Activated naive CD4-positive, alpha-beta T cell treated with anti-CD3 and anti-CD28 coated beads, Interleukin-2, amount 10 ng/mL, durations not matched to agents 7 days and 5 days (primary cell): ENCODE measurements at regions not wholly inside any gene's neighbourhood (a gene's known extent, or its start where the extent isn't known, plus 50 kb on each side); places are given as distances from the start of the nearest gene placed in this dataset.

Experiments used
- CTCF ChIA-PET: fragments of 350-600 bp; sonication (Branson Sonifier 250); formaldehyde crosslinking; loops from one replicate; lab custom pipeline; 2021; ENCODE audit warnings: antibody characterized with exemption; lab: Charles Lee
- DNase-seq: peaks from one replicate; pipeline ENCODE4 v3.0.0-alpha.2; 2020
- H3K27ac Mint-ChIP-seq: one replicate; pipeline ENCODE4 v1.8.0; 2021; ENCODE audit warnings: mild to moderate bottlenecking, moderate library complexity, mixed read lengths
- H3K27me3 Mint-ChIP-seq: one replicate; pipeline ENCODE4 v1.8.0; 2021; ENCODE audit warnings: mild to moderate bottlenecking, mixed read lengths
- H3K36me3 Mint-ChIP-seq: one replicate; pipeline ENCODE4 v1.8.0; 2021; ENCODE audit warnings: mixed read lengths
- H3K4me1 Mint-ChIP-seq: one replicate; pipeline ENCODE4 v1.8.0; 2021; ENCODE audit warnings: mixed read lengths
- H3K4me3 Mint-ChIP-seq: one replicate; pipeline ENCODE4 v1.8.0; 2021; ENCODE audit warnings: mild to moderate bottlenecking, moderate library complexity, mixed read lengths
- H3K9me3 Mint-ChIP-seq: one replicate; pipeline ENCODE4 v1.8.0; 2021; ENCODE audit warnings: mixed read lengths

DNA sequence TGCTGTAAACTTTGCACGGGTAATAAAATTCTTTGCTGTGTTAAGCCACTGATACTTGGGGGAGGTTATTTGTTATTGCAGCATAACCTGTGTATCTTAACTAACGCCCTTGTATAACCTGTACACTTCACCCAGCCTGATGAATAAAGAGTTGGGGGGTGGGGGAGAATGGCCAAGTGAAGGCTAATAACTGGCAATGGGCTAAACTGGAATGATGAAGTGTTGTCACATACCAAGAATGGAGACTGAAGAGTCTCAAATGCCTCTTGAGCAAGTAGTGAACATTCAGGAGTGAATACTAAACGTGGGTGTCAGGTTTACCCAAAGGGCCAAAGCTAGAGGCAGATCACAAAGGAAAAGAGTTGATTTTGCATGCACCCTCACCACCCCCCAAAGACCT is 169.4 kb downstream of the C1orf94 start:
- no peak overlapping the region for H3K27ac Mint-ChIP-seq
- H3K4me3 Mint-ChIP-seq, result no peak overlapping the region
- CTCF ChIA-PET, result no interaction called here
- peaks cover 4% of the 10 kb centered on the region for H3K27me3 Mint-ChIP-seq
- H3K9me3 Mint-ChIP-seq, result no peaks in the 10 kb centered on the region
- no peak for DNase-seq
- no peaks in the 10 kb centered on the region for H3K4me1 Mint-ChIP-seq
- H3K36me3 Mint-ChIP-seq, result no peaks in the 10 kb centered on the region

DNA sequence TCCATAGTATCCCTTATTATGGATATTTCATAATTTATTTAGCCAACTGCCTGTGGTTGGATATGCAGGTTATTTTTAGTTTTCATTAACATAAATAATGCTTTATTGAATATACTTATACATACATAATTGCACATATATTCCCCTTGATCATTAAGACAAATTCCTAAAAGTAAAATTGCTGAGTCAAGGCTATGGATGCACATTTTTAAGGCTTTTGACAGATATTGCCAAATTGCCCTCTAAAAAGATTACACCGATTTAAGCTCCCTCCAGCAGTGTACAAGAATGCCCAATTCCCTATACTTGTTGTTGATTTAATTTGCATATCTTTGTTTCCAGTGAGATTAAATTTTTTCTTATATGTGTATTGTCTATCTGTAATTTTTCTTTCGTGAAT is 176.7 kb downstream of the C1orf94 start:
- Mint-ChIP-seq H3K4me3 (no peak overlapping the region), H3K36me3 (no peaks in the 10 kb centered on the region), H3K27ac (no peak overlapping the region), H3K4me1 (no peaks in the 10 kb centered on the region), H3K27me3 (peaks cover 4% of the 10 kb centered on the region), H3K9me3 (no peaks in the 10 kb centered on the region)
- CTCF ChIA-PET, result no interaction called here
- DNase-seq, result no peak

DNA sequence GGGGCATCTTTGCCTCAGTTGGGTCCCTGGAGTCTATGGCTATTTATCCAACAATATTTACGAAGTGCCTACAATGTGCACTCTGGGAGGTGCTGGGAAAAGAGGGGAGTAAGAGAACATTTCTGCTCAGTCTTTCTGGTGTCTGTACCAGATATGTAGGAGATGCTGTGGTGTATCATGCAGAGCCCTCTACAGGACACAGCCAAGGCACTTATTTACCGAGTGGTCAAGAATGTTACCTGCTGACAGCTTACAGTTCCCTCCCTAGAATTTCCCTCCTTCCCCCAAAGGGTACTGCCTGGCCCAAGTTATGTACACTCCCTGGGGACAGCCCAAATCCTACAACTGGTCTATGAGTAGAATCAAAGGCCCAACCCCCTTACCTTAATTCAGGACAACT is 177.7 kb downstream of the C1orf94 start:
- Mint-ChIP-seq H3K27me3 (peaks cover 4% of the 10 kb centered on the region), H3K9me3 (no peaks in the 10 kb centered on the region), H3K27ac (no peak overlapping the region), H3K4me1 (no peaks in the 10 kb centered on the region), H3K4me3 (no peak overlapping the region), H3K36me3 (no peaks in the 10 kb centered on the region)
- CTCF ChIA-PET, result no interaction called here
- DNase-seq, result no peak

DNA sequence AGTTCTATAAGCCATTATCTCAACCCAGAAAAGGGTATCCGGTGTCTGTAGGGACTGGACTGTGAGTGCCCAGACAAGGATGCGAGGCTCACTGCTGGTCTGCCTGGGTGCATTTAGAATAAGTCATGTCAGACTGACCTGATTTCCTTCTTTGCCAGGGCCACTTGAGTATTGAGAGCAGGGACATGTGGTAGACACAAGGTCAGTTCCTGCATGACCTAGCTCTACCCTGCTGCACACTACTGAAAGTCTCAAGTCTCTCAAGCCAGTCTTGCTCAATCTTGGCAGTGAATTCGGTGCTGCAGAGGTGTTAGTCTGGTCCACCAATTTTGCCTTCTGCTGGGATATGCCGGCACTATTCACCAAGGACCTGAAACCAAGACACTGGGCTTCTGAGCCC is 180.1 kb downstream of the C1orf94 start:
- CTCF ChIA-PET, result no interaction called here
- H3K36me3 Mint-ChIP-seq, result no peaks in the 10 kb centered on the region
- no peaks in the 10 kb centered on the region for H3K4me1 Mint-ChIP-seq
- H3K9me3 Mint-ChIP-seq, result no peaks in the 10 kb centered on the region
- H3K27me3 Mint-ChIP-seq, result no peaks in the 10 kb centered on the region
- no peak overlapping the region for H3K27ac Mint-ChIP-seq
- no peak overlapping the region for H3K4me3 Mint-ChIP-seq
- no peak for DNase-seq

DNA sequence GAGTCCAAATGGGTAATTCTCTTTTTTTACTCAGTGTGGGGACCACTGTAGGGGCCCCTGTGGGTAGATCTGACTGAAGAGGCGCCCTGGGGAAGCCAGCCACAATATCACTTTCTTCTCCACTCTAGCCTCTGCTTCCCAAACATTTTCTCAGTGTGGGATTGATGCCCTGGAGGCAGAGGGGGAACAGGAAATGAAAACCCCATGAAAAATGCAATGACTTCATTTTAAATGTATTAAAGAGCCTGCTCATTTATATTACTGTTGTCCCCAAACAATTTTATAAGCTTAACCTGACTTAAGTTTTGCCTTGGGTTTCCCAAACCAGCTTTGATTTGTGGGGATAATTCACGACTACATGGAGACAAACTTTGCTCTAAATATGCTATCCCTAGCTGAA is 181.9 kb downstream of the C1orf94 start:
- CTCF ChIA-PET, result no interaction called here
- Mint-ChIP-seq H3K27me3 (no peaks in the 10 kb centered on the region), H3K9me3 (no peaks in the 10 kb centered on the region)

DNA sequence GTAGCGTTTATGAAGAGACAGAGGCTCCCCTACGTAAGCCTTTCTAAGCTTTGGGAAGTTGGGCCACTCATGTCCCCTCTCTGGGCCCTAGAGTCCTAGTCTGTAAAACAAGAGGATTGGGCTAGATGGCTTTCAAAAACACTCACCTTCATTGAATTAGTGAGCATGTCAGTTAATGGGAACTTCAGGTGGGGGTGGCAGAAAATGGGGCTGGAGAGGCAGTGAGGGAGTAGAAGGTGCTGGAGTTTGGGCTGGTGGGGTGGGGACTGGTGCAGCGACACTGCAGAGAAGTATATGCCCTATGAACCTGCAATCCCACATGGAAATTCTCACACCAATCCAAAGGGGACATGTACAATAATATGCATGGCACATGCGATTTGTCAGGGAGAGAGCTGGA is 182.7 kb downstream of the C1orf94 start:
- CTCF ChIA-PET, result no interaction called here
- H3K27me3 Mint-ChIP-seq, result no peaks in the 10 kb centered on the region
- no peaks in the 10 kb centered on the region for H3K4me1 Mint-ChIP-seq
- H3K36me3 Mint-ChIP-seq, result no peaks in the 10 kb centered on the region
- no peak overlapping the region for H3K27ac Mint-ChIP-seq
- H3K4me3 Mint-ChIP-seq, result no peak overlapping the region
- DNase-seq, result no peak
- no peaks in the 10 kb centered on the region for H3K9me3 Mint-ChIP-seq

More for the DNA sequence above, 181.9 kb downstream of the C1orf94 start:
- Mint-ChIP-seq H3K4me1 (no peaks in the 10 kb centered on the region), H3K27ac (no peak overlapping the region), H3K36me3 (no peaks in the 10 kb centered on the region), H3K4me3 (no peak overlapping the region)
- no peak for DNase-seq

DNA sequence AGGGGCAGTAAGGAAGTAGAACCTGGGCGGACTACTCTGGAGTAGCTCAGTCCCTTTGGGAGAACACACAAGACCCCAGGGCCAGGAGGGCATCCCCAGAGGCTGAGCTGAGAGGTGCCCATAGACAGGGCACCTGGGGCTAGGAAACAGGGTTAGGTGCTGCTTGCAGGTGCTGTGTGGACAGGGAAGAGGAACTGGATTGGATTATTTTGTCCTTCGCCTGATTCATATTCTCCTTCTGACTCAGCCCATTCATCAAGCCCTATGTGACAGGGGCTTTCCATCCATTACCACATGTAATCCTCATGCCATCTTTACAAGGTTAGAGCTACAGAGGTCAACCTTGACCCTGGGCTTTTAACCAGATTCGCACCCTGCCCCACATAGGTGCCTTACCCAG is 183.9 kb downstream of the C1orf94 start:
- Mint-ChIP-seq H3K27ac (no peak overlapping the region), H3K4me3 (no peak overlapping the region), H3K9me3 (no peaks in the 10 kb centered on the region), H3K27me3 (no peaks in the 10 kb centered on the region), H3K36me3 (no peaks in the 10 kb centered on the region), H3K4me1 (no peaks in the 10 kb centered on the region)
- CTCF ChIA-PET, result no interaction called here
- DNase-seq, result no peak

DNA sequence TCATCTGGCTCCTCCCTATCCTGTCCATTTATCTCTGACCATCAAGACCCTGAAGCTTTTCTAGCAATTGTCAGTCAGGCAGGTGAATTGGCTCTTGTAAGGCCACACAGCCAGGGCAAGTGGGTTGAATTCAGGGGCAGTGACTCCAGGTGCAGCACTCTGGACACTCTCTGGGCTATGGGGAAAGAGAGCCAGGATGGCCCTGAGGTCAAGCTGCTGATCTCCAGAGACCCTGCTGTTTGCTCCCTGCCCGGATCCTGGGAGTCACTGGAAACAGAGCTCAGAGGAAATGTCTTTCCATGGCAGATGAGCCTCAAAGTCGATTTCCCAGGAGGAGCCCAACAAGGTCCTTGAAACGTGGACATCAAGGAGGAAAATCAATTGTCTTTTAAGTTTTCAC is 184.4 kb downstream of the C1orf94 start:
- no peaks in the 10 kb centered on the region for H3K36me3 Mint-ChIP-seq
- no peaks in the 10 kb centered on the region for H3K9me3 Mint-ChIP-seq
- H3K4me1 Mint-ChIP-seq, result no peaks in the 10 kb centered on the region
- no peak overlapping the region for H3K27ac Mint-ChIP-seq
- CTCF ChIA-PET, result no interaction called here
- DNase-seq, result no peak
- H3K4me3 Mint-ChIP-seq, result no peak overlapping the region
- no peaks in the 10 kb centered on the region for H3K27me3 Mint-ChIP-seq

DNA sequence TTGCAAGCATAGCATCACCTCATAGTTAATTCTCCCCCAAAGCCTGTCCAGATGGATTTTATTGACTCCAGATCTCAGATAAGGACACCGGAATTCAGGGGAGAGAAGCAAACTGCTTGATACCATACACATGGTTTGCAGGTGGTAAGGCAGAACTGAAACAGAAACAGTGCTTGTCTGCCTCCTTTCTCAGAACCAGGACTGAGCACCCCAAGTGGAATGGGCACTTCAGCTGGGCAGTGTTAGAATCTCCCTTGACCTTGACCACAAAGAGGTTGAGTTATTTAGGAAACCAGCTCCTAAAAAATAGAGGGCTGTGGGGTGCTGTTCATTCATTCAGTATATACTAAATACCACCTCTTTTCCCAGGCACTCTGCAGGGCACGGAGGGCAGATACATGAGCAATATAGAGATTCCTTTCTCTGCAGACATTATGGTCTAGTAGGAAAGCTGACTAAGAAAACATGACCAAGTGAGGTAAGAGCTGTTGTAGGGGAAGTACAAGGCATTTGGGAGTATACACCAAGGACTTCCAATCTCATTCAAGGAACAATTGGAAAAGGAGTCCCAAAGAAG is 185.2 kb downstream of the C1orf94 start:
- no peaks in the 10 kb centered on the region for H3K36me3 Mint-ChIP-seq
- no peak overlapping the region for H3K27ac Mint-ChIP-seq
- H3K27me3 Mint-ChIP-seq, result no peaks in the 10 kb centered on the region
- no peaks in the 10 kb centered on the region for H3K9me3 Mint-ChIP-seq
- DNase-seq, result no peak
- no peak overlapping the region for H3K4me3 Mint-ChIP-seq
- H3K4me1 Mint-ChIP-seq, result no peaks in the 10 kb centered on the region
- CTCF ChIA-PET, result no interaction called here

DNA sequence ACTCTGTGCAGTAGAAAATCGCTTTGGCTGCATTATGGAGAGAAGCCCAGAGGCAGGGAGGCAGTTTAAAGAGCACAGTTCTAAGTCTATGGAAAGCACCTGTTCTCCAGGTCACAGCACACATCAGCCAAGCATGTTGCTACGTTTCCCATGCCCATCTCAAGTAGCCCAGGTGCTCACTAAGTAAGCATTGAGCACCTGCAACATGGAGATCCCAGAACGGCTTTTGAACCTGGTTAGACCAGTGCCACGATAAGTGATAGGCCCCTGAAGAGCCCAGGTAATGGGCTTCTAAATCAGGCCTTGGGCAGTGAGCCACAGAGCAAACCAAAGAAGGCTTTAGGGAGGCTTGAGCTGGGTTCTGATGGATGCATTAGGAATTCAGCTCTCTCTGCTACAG is 186.2 kb downstream of the C1orf94 start:
- no peaks in the 10 kb centered on the region for H3K4me1 Mint-ChIP-seq
- CTCF ChIA-PET, result no interaction called here
- DNase-seq, result no peak
- H3K36me3 Mint-ChIP-seq, result no peaks in the 10 kb centered on the region
- H3K27me3 Mint-ChIP-seq, result no peaks in the 10 kb centered on the region
- no peak overlapping the region for H3K27ac Mint-ChIP-seq
- no peaks in the 10 kb centered on the region for H3K9me3 Mint-ChIP-seq
- no peak overlapping the region for H3K4me3 Mint-ChIP-seq

DNA sequence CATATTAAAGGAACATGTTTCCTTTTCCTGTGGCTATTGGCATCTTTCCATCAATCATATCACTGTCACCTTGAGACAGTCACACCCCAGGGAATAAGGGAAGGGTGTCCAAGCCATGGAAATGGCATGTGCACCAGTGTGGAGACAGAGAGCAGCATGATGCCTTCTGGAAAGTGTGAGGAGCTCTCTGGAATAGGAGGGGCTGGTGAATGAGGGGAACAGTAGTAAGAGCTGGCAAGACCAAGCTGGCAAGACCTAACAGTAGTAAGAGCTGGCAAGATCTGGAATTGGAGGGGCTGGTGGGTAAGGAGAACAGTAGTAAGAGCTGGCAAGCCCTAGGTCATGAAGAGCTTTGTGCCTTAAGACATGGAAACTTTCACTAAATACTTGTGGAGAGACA is 186.7 kb downstream of the C1orf94 start:
- Mint-ChIP-seq H3K27ac (no peak overlapping the region), H3K4me1 (no peaks in the 10 kb centered on the region), H3K4me3 (no peak overlapping the region), H3K27me3 (no peaks in the 10 kb centered on the region), H3K9me3 (no peaks in the 10 kb centered on the region), H3K36me3 (no peaks in the 10 kb centered on the region)
- CTCF ChIA-PET, result no interaction called here
- no peak for DNase-seq

DNA sequence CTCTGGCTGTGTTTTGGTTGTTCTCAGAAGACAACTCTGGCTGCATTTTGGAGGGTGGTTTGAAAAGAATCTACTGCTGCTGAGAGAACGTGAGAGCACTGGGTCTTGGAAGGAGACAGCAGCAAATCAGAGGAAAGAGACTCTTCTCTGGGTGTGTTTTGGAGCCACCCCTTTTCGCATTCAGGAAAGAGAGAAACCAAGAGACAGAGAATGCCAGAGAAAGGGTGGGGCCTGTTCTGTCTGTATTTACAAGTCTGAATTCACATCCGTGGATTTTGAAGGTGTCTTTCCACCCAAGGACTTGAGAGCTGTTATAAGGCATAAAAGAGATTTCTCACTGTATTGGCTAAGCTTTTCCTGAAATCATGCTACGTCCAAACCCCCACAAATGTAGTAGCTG is 187.2 kb downstream of the C1orf94 start:
- CTCF ChIA-PET, result no interaction called here
- H3K27me3 Mint-ChIP-seq, result no peaks in the 10 kb centered on the region
- no peaks in the 10 kb centered on the region for H3K4me1 Mint-ChIP-seq

DNA sequence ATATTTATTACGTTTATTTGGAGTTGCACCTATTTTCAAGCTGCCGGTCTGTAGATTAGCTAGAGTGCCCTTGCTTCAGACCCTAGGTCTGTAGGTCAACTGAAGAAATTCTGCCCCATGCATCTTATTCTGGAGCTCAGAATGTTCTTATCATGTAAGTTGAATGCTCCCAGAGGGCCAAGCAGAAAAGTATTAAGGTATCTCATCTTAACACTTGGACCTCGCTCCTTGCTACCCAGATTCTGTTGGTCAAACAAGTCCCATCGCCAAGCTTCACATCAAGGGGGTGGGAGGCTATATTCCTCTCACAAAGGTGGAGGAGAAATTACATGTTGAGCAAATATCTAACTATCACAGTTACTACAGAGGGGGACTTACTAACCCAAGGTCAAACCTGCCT is 187.7 kb downstream of the C1orf94 start:
- no peaks in the 10 kb centered on the region for H3K4me1 Mint-ChIP-seq
- CTCF ChIA-PET, result no interaction called here
- H3K27ac Mint-ChIP-seq, result no peak overlapping the region
- no peak overlapping the region for H3K4me3 Mint-ChIP-seq
- DNase-seq, result no peak
- H3K36me3 Mint-ChIP-seq, result no peaks in the 10 kb centered on the region
- no peaks in the 10 kb centered on the region for H3K9me3 Mint-ChIP-seq
- H3K27me3 Mint-ChIP-seq, result no peaks in the 10 kb centered on the region

More for the DNA sequence above, 187.2 kb downstream of the C1orf94 start:
- no peak for DNase-seq
- H3K4me3 Mint-ChIP-seq, result no peak overlapping the region
- no peaks in the 10 kb centered on the region for H3K9me3 Mint-ChIP-seq
- H3K27ac Mint-ChIP-seq, result no peak overlapping the region
- H3K36me3 Mint-ChIP-seq, result no peaks in the 10 kb centered on the region

DNA sequence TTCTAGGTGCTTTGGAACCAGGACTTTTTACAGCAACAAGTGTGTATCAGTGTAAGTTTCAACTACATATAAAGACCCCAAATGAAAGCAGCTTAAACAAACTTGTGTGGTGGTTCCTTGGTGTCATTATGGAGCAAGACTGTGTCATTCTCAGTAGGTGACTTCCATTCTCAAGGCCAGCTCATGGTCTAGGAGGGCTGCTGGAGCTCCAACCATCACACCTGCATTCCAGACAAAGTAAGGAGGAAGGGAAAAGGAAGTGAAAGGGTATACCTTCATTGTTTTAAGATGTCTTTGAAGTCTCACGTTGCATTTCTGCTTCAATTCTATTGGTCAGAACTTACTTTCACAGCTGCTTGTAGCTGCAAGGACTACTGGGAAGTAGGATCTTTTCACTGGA is 188.6 kb downstream of the C1orf94 start:
- H3K27ac Mint-ChIP-seq, result no peak overlapping the region
- H3K36me3 Mint-ChIP-seq, result no peaks in the 10 kb centered on the region
- H3K4me1 Mint-ChIP-seq, result no peaks in the 10 kb centered on the region
- H3K4me3 Mint-ChIP-seq, result no peak overlapping the region
- no peaks in the 10 kb centered on the region for H3K27me3 Mint-ChIP-seq
- H3K9me3 Mint-ChIP-seq, result no peaks in the 10 kb centered on the region
- no peak for DNase-seq
- CTCF ChIA-PET, result no interaction called here

DNA sequence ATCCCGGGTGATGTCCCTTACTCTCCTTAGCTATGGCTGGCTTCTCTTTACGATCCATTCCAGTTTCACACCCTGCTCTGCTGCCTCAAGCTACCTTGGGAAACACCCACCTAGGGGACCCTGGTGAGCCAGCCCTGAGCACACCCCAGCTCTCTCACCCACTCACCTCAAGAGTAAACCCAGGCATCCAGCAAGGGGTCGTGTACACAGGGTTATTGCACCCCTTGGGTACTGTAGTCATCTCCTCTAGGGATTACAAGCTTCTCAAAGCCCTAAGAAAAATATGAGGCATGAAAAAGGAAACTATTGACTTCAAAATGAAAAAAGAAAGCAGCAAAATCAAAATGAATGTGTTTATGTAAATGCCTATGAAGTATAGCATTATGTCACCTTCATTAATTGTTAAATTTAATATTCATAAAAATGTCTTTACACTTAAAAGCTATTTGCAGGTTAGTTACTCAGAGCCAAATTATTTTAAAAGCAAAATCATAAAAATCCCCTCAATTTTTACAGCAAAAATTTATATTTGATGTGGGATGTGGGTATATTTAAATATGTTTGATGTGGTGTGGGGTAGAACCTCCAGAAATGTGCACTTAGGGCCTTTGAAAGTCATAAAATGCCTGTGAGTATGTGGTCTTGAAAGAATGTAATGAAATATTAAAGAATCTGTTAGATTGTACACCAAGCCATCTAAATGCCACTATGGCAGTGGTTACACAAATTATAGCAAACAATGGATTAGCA is 190.3 kb downstream of the C1orf94 start:
- Mint-ChIP-seq H3K27me3 (no peaks in the 10 kb centered on the region), H3K27ac (no peak overlapping the region), H3K9me3 (no peaks in the 10 kb centered on the region), H3K36me3 (no peaks in the 10 kb centered on the region), H3K4me3 (no peak overlapping the region), H3K4me1 (no peaks in the 10 kb centered on the region)
- CTCF ChIA-PET, result no interaction called here
- no peak for DNase-seq
